A549 (cell line): ENCODE measurements at regions not wholly inside any gene's neighbourhood (a gene's known extent, or its start where the extent isn't known, plus 50 kb on each side); places are given as distances from the start of the nearest gene placed in this dataset.

Experiments
- CTCF ChIP-seq: fragments of >200 bp; sonication (Bioruptor Twin); formaldehyde crosslinking; IDR thresholded peaks from 3 replicates; pipeline ENCODE4 v1.5.1; 2016
- JUN ChIP-seq, 2 experiments: fragments of >200 bp; sonication (Bioruptor Twin); formaldehyde crosslinking; IDR thresholded peaks; 2 replicates in 1 of 2; 3 replicates in 1 of 2; pipeline ENCODE4 v1.6.1; 2016 to 2017

GRCh38 chr10:29227201-29227600 lies 61.7 kb upstream of the LYZL1 start:
- TF ChIP-seq JUN (IDR thresholded peaks at IDR 0.05) = no peak
- TF ChIP-seq CTCF = no peak
